GM12874 (cell line): ENCODE measurements at regions not wholly inside any gene's neighbourhood (a gene's known extent, or its start where the extent isn't known, plus 50 kb on each side); places are given as distances from the start of the nearest gene placed in this dataset.

ENCODE experiments used
- CTCF ChIP-seq: IDR thresholded peaks from 2 replicates; pipeline ENCODE4 v1.5.1; 2011; ENCODE audit warnings: low read depth, mild to moderate bottlenecking, control low read depth, low read length, moderate library complexity; ENCODE audit not compliant: insufficient read depth

GRCh38 chr17:55986817-55987216, 166.5 kb upstream of the ANKFN1 start:
- no peak for TF ChIP-seq CTCF

- no peak for TF ChIP-seq CTCF
These were observed 164.4 kb upstream of the ANKFN1 start for GRCh38 chr17:55988861-55989260.

- TF ChIP-seq CTCF: no peak
These were observed 162.8 kb upstream of the ANKFN1 start for GRCh38 chr17:55990332-55991006.

- no peak for TF ChIP-seq CTCF
These were observed 156.4 kb upstream of the ANKFN1 start for GRCh38 chr17:55996826-55997225.

- no peak for TF ChIP-seq CTCF
These were observed 152.9 kb upstream of the ANKFN1 start for GRCh38 chr17:56000411-56000810.

GRCh38 chr17:56009795-56010651, 143.3 kb upstream of the ANKFN1 start:
- no peak for TF ChIP-seq CTCF

- no peak for TF ChIP-seq CTCF
These were observed 141.7 kb upstream of the ANKFN1 start for GRCh38 chr17:56011406-56012131.
